ENCODE measurements at regions not wholly inside any gene's neighbourhood (a gene's known extent, or its start where the extent isn't known, plus 50 kb on each side); places are given as distances from the start of the nearest gene placed in this dataset.

GRCh38 chr12:88953029-88953586 is 372.8 kb upstream of the KITLG start:
- Histone ChIP-seq H3K27me3 (ENCODE audit: insufficient read depth, low read length) (no peaks in the 10 kb centered on the region), H3K36me3 (ENCODE audit: insufficient read depth, low read length) (no peaks in the 10 kb centered on the region), H3K4me1 (ENCODE audit: insufficient read depth, low read length) (no peaks in the 10 kb centered on the region), H3K9me3 (ENCODE audit: control insufficient read depth in 1 of 2, low read length in 2 of 2) (no peaks in the 10 kb centered on the region), H3K4me3 (ENCODE audit: low read length in 2 of 2) (no peak overlapping the region), H3K27ac (ENCODE audit: low read depth, low read length) (no peak overlapping the region)
- Mint-ChIP-seq H3K9me3 (peaks cover 0 to 5% (median 0%) of the 10 kb centered on the region in 8 donors), H3K27ac (peak overlapping the region in 1 of 7 donors; percentile 38), H3K36me3 (no peaks in the 10 kb centered on the region), H3K4me1 (peaks cover 0 to 1% (median 0%) of the 10 kb centered on the region in 4 donors), H3K4me3 (no peak overlapping the region), H3K27me3 (peaks cover 3 to 4% of the 10 kb centered on the region in 2 donors)
- CTCF ChIA-PET (ENCODE audit: partially characterized antibody) = no interaction called here
- DNase-seq = no peak
- POLR2A ChIA-PET (ENCODE audit: partially characterized antibody) = no interaction called here
- intact Hi-C loops (cut with micrococcal nuclease) = no loop called here

DNA sequence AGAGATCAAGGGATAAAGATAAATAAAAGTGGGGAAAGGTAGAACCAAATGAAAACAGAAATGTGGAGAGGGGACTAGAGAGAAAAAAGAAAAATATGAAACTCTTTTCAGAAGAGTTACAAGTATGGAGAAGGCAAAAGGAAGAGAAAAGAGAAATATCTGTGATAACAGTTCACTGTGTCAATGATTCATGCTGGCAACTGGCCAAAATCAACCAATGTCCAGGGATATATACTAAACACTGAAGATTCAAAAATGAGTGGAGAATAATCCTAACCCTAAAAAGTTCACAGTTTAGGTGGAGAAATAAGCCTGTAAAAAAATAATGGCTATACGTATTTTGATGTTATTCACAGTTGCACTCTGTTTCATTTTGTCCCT is 372.3 kb upstream of the KITLG start:
- Histone ChIP-seq H3K4me3 (ENCODE audit: low read length in 2 of 2) (no peak overlapping the region), H3K9me3 (ENCODE audit: control insufficient read depth in 1 of 2, low read length in 2 of 2) (no peaks in the 10 kb centered on the region), H3K36me3 (ENCODE audit: insufficient read depth, low read length) (no peaks in the 10 kb centered on the region), H3K27me3 (ENCODE audit: insufficient read depth, low read length) (no peaks in the 10 kb centered on the region), H3K27ac (ENCODE audit: low read depth, low read length) (no peak overlapping the region), H3K4me1 (ENCODE audit: insufficient read depth, low read length) (no peaks in the 10 kb centered on the region)
- intact Hi-C loops (cut with micrococcal nuclease) = no loop called here
- CTCF ChIA-PET (ENCODE audit: partially characterized antibody) = no interaction called here
- Mint-ChIP-seq H3K4me3 (no peak overlapping the region), H3K27ac (no peak overlapping the region), H3K4me1 (peaks cover 0 to 1% (median 0%) of the 10 kb centered on the region in 4 donors), H3K9me3 (peaks cover 0 to 5% (median 0%) of the 10 kb centered on the region in 8 donors), H3K27me3 (peaks cover 3 to 4% of the 10 kb centered on the region in 2 donors), H3K36me3 (no peaks in the 10 kb centered on the region)
- DNase-seq = no peak
- POLR2A ChIA-PET (ENCODE audit: partially characterized antibody) = no interaction called here

DNA sequence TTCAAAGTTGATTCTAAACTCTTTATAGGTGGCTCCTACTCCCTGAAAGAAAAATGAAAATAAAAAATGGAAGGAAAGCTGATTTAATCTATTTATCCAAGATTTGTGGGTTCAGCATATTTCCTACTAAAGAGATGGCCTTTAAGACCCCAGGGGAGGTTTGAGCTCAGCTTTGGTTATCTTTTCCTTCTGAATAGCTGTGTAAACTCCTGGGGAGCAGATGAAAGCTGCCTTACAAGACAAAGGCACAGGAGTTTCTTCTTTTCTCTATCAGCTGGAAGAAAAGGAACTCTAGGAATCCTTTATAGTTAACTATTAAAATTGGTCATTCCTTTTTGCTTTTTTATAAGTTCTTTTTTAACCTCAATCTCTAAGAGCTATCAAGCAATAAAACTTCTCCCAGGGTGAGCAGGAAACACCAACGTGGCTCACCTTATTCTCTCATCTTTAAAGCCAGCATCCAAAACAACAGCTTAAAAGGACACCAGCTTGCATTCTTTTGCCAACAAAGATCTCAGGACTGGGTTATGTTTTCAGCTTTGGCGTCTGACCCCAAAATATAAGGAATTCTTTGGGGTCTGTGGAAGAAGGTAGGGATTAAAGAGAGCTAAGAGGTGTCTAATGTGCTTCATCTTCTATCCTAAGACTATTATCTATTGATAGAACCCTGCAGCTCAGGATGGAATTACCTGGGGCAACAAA is 371.7 kb upstream of the KITLG start:
- Histone ChIP-seq H3K4me3 (ENCODE audit: low read length in 2 of 2) (no peak overlapping the region), H3K36me3 (ENCODE audit: insufficient read depth, low read length) (no peaks in the 10 kb centered on the region), H3K4me1 (ENCODE audit: insufficient read depth, low read length) (no peaks in the 10 kb centered on the region), H3K9me3 (ENCODE audit: control insufficient read depth in 1 of 2, low read length in 2 of 2) (no peaks in the 10 kb centered on the region), H3K27ac (ENCODE audit: low read depth, low read length) (no peak overlapping the region), H3K27me3 (ENCODE audit: insufficient read depth, low read length) (no peaks in the 10 kb centered on the region)
- H3K27me3 Mint-ChIP-seq = peaks cover 3 to 4% of the 10 kb centered on the region in 2 donors
- intact Hi-C loops (cut with micrococcal nuclease) = no loop called here
- no peak overlapping the region for H3K4me3 Mint-ChIP-seq
- no peak overlapping the region for H3K27ac Mint-ChIP-seq
- peaks cover 0 to 1% (median 0%) of the 10 kb centered on the region in 4 donors for H3K4me1 Mint-ChIP-seq
- POLR2A ChIA-PET (ENCODE audit: partially characterized antibody) = no interaction called here
- CTCF ChIA-PET (ENCODE audit: partially characterized antibody) = no interaction called here
- peaks cover 0 to 5% (median 0%) of the 10 kb centered on the region in 8 donors for H3K9me3 Mint-ChIP-seq
- no peaks in the 10 kb centered on the region for H3K36me3 Mint-ChIP-seq
- DNase-seq = no peak

- peaks cover 0 to 5% (median 0%) of the 10 kb centered on the region in 8 donors for H3K9me3 Mint-ChIP-seq
- CTCF ChIA-PET (ENCODE audit: partially characterized antibody) = no interaction called here
- Histone ChIP-seq H3K36me3 (ENCODE audit: insufficient read depth, low read length) (no peaks in the 10 kb centered on the region), H3K9me3 (ENCODE audit: control insufficient read depth in 1 of 2, low read length in 2 of 2) (no peaks in the 10 kb centered on the region), H3K4me3 (ENCODE audit: low read length in 2 of 2) (no peak overlapping the region), H3K4me1 (ENCODE audit: insufficient read depth, low read length) (no peaks in the 10 kb centered on the region), H3K27me3 (ENCODE audit: insufficient read depth, low read length) (no peaks in the 10 kb centered on the region), H3K27ac (ENCODE audit: low read depth, low read length) (no peak overlapping the region)
- H3K4me3 Mint-ChIP-seq = no peak overlapping the region
- no peak overlapping the region for H3K27ac Mint-ChIP-seq
- peaks cover 0 to 1% (median 0%) of the 10 kb centered on the region in 4 donors for H3K4me1 Mint-ChIP-seq
- intact Hi-C loops (cut with micrococcal nuclease) = no loop called here
- no peak for DNase-seq
- H3K36me3 Mint-ChIP-seq = no peaks in the 10 kb centered on the region
- POLR2A ChIA-PET (ENCODE audit: partially characterized antibody) = no interaction called here
- peaks cover 3 to 5% of the 10 kb centered on the region in 2 donors for H3K27me3 Mint-ChIP-seq
Observed at GRCh38 chr12:88951177-88951576, 370.9 kb upstream of the KITLG start.

DNA sequence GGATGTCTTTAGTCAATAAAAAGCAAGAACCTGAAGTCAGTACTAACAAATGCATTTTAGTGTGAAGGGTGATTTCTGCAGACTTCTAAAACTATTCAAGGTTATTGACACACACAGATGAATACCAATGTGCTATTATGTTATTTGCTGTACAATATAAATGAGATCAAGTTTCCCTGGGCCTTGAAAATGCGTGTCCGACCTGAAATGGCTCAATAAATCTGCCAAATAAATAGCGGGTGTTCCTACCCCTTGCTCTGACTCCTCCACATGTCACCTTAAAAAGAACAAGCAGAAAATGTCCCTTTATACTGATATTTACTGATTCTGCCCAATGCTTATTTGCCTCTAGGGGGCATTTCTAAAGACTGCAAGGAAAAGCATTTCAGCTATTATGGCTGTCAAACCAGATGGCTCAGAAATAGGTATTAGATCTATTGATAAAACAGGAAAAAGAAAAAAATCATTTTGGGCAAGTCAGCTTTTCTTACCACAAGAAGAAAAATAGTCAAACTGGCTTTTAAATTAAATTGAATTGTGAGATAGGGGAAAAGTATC is 367.3 kb upstream of the KITLG start:
- Mint-ChIP-seq H3K27me3 (peaks cover 8 to 10% of the 10 kb centered on the region in 2 donors), H3K4me3 (no peak overlapping the region), H3K27ac (no peak overlapping the region), H3K36me3 (no peaks in the 10 kb centered on the region), H3K4me1 (peaks cover 0 to 1% (median 0%) of the 10 kb centered on the region in 4 donors), H3K9me3 (peaks cover 0 to 5% (median 0%) of the 10 kb centered on the region in 8 donors)
- no peaks in the 10 kb centered on the region for H3K27me3 ChIP-seq (ENCODE audit: insufficient read depth, low read length)
- DNase-seq = no peak
- H3K9me3 ChIP-seq (ENCODE audit: control insufficient read depth in 1 of 2, low read length in 2 of 2) = no peaks in the 10 kb centered on the region
- no peak overlapping the region for H3K4me3 ChIP-seq (ENCODE audit: low read length in 2 of 2)
- H3K36me3 ChIP-seq (ENCODE audit: insufficient read depth, low read length) = no peaks in the 10 kb centered on the region
- POLR2A ChIA-PET (ENCODE audit: partially characterized antibody) = no interaction called here
- H3K4me1 ChIP-seq (ENCODE audit: insufficient read depth, low read length) = no peaks in the 10 kb centered on the region
- no peak overlapping the region for H3K27ac ChIP-seq (ENCODE audit: low read depth, low read length)
- CTCF ChIA-PET (ENCODE audit: partially characterized antibody) = no interaction called here
- intact Hi-C loops (cut with micrococcal nuclease) = no loop called here

DNA sequence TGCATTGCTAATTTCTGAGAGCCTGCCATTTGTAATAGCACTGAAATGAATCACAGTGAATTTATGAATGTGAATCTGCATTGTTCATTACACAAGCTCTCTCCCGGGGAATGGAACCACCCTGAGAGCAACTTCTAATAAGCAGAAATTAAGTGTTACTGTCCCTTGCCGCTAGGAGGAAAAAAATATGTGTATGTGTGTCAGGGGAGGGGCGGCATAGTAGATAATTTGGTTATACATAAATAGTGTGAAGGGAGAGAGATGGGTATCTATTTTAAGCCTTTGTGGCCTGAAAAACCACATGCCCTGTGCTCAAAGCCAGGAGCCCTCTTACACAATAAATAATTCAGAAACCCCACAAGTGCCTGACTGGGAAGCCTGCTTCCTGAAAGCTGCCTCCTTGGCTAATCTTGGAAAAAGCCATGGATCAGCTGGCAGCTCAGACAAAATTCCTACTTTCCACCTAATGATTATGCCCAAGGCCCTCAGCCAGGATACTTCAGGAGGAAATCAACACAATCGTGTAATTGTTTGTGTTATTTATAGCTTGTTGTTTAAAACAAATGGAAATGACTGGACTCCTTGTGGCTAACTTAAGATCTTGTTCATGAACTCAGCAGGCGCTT is 366.2 kb upstream of the KITLG start:
- H3K27me3 ChIP-seq (ENCODE audit: insufficient read depth, low read length) = no peaks in the 10 kb centered on the region

DNA sequence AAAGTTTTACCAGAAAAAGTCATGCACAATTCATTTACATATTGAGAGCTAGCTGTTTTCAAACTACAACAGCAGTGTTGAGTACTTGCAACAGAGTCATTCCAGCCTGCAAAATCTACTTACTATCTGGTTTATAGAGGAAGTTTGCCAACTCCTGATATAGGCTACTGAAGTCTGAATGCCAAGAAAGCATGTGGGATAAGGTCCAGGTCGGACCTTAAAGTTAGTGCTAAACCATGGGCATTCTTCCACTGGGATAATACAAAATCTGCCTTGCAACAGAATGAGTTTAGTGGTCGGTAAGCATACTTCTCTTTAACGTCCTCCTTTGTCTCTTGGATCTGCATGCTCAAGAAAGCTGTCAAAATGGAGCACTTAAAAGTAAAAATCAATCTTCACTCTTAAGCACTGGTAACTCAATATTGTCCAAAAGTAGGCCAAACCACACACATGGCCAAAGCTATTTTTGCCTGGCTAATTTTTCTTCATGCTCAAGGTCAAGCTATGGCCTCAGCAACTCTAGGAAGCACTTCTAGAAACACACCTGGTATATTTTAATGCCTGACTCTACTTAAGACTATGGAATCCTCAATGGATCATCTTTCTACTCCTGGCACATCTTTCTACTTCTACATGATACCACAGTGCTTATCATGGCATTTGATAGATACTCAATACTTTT is 364.9 kb upstream of the KITLG start:
- CTCF ChIA-PET (ENCODE audit: partially characterized antibody) = no interaction called here
- intact Hi-C loops (cut with micrococcal nuclease) = no loop called here
- Histone ChIP-seq H3K4me3 (ENCODE audit: low read length in 2 of 2) (no peak overlapping the region), H3K27ac (ENCODE audit: low read depth, low read length) (no peak overlapping the region), H3K36me3 (ENCODE audit: insufficient read depth, low read length) (no peaks in the 10 kb centered on the region), H3K9me3 (ENCODE audit: control insufficient read depth in 1 of 2, low read length in 2 of 2) (no peaks in the 10 kb centered on the region), H3K27me3 (ENCODE audit: insufficient read depth, low read length) (no peaks in the 10 kb centered on the region), H3K4me1 (ENCODE audit: insufficient read depth, low read length) (no peaks in the 10 kb centered on the region)
- H3K36me3 Mint-ChIP-seq = no peaks in the 10 kb centered on the region
- H3K9me3 Mint-ChIP-seq = peaks cover 0 to 5% (median 0%) of the 10 kb centered on the region in 8 donors
- H3K4me1 Mint-ChIP-seq = no peaks in the 10 kb centered on the region
- H3K4me3 Mint-ChIP-seq = no peak overlapping the region
- POLR2A ChIA-PET (ENCODE audit: partially characterized antibody) = no interaction called here
- H3K27ac Mint-ChIP-seq = no peak overlapping the region
- DNase-seq = no peak
- H3K27me3 Mint-ChIP-seq = peaks cover 5 to 10% of the 10 kb centered on the region in 2 donors

More for the DNA sequence above, 366.2 kb upstream of the KITLG start:
- DNase-seq = no peak
- Mint-ChIP-seq H3K27ac (no peak overlapping the region), H3K4me1 (no peaks in the 10 kb centered on the region), H3K4me3 (no peak overlapping the region), H3K9me3 (peaks cover 0 to 5% (median 0%) of the 10 kb centered on the region in 8 donors), H3K27me3 (peaks cover 5 to 10% of the 10 kb centered on the region in 2 donors), H3K36me3 (no peaks in the 10 kb centered on the region)
- no peaks in the 10 kb centered on the region for H3K4me1 ChIP-seq (ENCODE audit: insufficient read depth, low read length)
- H3K4me3 ChIP-seq (ENCODE audit: low read length in 2 of 2) = no peak overlapping the region
- no peak overlapping the region for H3K27ac ChIP-seq (ENCODE audit: low read depth, low read length)
- ChIA-PET CTCF (ENCODE audit: partially characterized antibody) (no interaction called here), POLR2A (ENCODE audit: partially characterized antibody) (no interaction called here)
- no peaks in the 10 kb centered on the region for H3K9me3 ChIP-seq (ENCODE audit: control insufficient read depth in 1 of 2, low read length in 2 of 2)
- H3K36me3 ChIP-seq (ENCODE audit: insufficient read depth, low read length) = no peaks in the 10 kb centered on the region
- intact Hi-C loops (cut with micrococcal nuclease) = no loop called here

All from CD4-positive, alpha-beta memory T cell (primary cell).